ENCODE measurements at regions not wholly inside any gene's neighbourhood (a gene's known extent, or its start where the extent isn't known, plus 50 kb on each side); places are given as distances from the start of the nearest gene placed in this dataset.

DNA sequence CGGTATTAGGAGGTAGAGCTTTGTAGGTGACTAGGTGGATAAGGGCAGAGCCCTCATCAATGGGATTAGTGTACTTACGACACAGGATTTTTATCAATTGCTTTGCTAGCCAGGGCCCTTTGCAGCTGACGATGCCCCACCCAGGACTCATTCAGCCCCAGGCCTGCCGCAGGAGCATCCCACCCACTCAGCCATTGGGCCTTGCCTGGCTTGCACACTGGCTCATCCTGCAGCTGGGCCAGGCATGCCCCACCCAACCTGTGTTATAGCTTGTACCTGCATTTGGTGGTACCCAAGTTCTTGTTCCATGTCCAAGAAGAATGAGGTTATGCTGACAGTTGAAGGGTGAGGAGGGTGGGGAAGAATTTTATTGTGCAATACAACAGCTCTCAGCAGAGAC lies 317.5 kb downstream of the PPARGC1A start:
- no peak for DNase-seq
- no peak overlapping the region for H3K4me3 ChIP-seq (ENCODE audit: low read depth in 1 of 2, low read length in 2 of 2)
- peaks cover 3% of the 10 kb centered on the region for H3K9me3 ChIP-seq (ENCODE audit: insufficient read depth, low read length, severe bottlenecking)
- H2AFZ ChIP-seq (ENCODE audit: low read depth, low read length) = no peak overlapping the region
- H3K27ac ChIP-seq (ENCODE audit: low read length) = no peak overlapping the region
- no peak for ATAC-seq (ENCODE audit: insufficient read depth, low read depth)
- TF ChIP-seq, protein P1, sequence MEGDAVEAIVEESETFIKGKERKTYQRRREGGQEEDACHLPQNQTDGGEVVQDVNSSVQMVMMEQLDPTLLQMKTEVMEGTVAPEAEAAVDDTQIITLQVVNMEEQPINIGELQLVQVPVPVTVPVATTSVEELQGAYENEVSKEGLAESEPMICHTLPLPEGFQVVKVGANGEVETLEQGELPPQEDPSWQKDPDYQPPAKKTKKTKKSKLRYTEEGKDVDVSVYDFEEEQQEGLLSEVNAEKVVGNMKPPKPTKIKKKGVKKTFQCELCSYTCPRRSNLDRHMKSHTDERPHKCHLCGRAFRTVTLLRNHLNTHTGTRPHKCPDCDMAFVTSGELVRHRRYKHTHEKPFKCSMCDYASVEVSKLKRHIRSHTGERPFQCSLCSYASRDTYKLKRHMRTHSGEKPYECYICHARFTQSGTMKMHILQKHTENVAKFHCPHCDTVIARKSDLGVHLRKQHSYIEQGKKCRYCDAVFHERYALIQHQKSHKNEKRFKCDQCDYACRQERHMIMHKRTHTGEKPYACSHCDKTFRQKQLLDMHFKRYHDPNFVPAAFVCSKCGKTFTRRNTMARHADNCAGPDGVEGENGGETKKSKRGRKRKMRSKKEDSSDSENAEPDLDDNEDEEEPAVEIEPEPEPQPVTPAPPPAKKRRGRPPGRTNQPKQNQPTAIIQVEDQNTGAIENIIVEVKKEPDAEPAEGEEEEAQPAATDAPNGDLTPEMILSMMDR (IDR thresholded peaks at IDR 0.05; ENCODE audit: borderline replicate concordance, extremely low read depth, low read length, poor library complexity, severe bottlenecking) = no peak
- no peak for TF ChIP-seq EZH2 (IDR thresholded peaks at IDR 0.05; ENCODE audit: borderline replicate concordance, low read depth, low read length, severe bottlenecking)
- H4K20me1 ChIP-seq (ENCODE audit: insufficient read depth, low read length) = no peaks in the 10 kb centered on the region
- H3K4me1 ChIP-seq (ENCODE audit: insufficient read depth, low read length) = no peaks in the 10 kb centered on the region
- no peak overlapping the region for H3K9ac ChIP-seq (ENCODE audit: low read depth, low read length)
- no peak overlapping the region for H3K4me2 ChIP-seq (ENCODE audit: insufficient read depth, low read length)
- no peaks in the 10 kb centered on the region for H3K79me2 ChIP-seq (ENCODE audit: insufficient read depth, low read length)
- no peaks in the 10 kb centered on the region for H3K27me3 ChIP-seq (ENCODE audit: insufficient read depth, low read length, poor library complexity)
- H3K36me3 ChIP-seq (ENCODE audit: insufficient read depth, low read length) = no peaks in the 10 kb centered on the region

DNA sequence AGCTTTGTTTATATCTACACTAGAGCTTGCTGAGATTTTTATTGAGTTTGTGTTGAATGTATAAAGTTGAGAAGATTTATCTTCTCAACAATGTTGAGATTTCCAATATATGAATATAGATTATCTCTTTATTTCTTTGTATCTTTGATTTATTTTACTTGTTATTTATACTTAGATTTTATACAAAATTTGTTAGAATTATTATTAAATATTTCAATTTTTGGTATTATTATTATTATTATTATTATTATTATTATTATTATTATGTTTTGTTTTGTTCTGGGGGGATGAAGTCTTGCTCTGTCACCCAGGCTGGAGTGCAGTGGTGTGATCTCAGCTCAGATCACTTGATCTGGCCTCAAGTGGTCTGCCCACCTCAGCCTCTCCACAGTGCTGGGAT lies 322.5 kb downstream of the PPARGC1A start:
- Histone ChIP-seq H3K4me2 (ENCODE audit: insufficient read depth, low read length) (no peak overlapping the region), H3K27ac (ENCODE audit: low read length) (no peak overlapping the region), H3K79me2 (ENCODE audit: insufficient read depth, low read length) (no peaks in the 10 kb centered on the region), H3K27me3 (ENCODE audit: insufficient read depth, low read length, poor library complexity) (no peaks in the 10 kb centered on the region), H3K9ac (ENCODE audit: low read depth, low read length) (no peak overlapping the region), H3K36me3 (ENCODE audit: insufficient read depth, low read length) (no peaks in the 10 kb centered on the region), H3K4me3 (ENCODE audit: low read depth in 1 of 2, low read length in 2 of 2) (no peak overlapping the region), H4K20me1 (ENCODE audit: insufficient read depth, low read length) (no peaks in the 10 kb centered on the region), H3K4me1 (ENCODE audit: insufficient read depth, low read length) (no peaks in the 10 kb centered on the region), H2AFZ (ENCODE audit: low read depth, low read length) (no peak overlapping the region), H3K9me3 (ENCODE audit: insufficient read depth, low read length, severe bottlenecking) (peaks cover under 1% of the 10 kb centered on the region)
- DNase-seq = no peak
- TF ChIP-seq, protein P1 (IDR thresholded peaks at IDR 0.05; ENCODE audit: borderline replicate concordance, extremely low read depth, low read length, poor library complexity, severe bottlenecking) = no peak
- TF ChIP-seq EZH2 (IDR thresholded peaks at IDR 0.05; ENCODE audit: borderline replicate concordance, low read depth, low read length, severe bottlenecking) = no peak
- no peak for ATAC-seq (ENCODE audit: insufficient read depth, low read depth)

DNA sequence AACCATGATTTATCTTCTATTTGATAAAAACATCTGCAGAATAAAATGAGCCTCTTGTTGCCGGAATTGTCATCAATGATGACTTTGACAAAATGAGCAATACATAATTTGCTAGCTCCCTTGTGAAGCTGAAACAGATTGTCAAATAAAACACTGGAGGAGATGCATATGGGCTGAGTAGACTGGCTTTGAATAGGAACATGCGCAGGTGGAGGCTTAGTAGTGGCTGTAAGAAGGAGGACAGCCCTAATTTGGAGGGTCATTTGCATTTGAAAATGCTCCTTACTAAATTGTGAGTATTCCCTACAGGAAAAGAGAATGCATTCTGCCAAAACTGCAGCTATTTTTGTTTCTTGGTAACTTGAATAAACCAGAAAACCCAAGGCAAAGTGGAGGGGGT lies 329.1 kb downstream of the PPARGC1A start:
- Histone ChIP-seq H3K36me3 (ENCODE audit: insufficient read depth, low read length) (no peaks in the 10 kb centered on the region), H3K4me2 (ENCODE audit: insufficient read depth, low read length) (no peak overlapping the region), H3K9ac (ENCODE audit: low read depth, low read length) (no peak overlapping the region), H3K9me3 (ENCODE audit: insufficient read depth, low read length, severe bottlenecking) (no peaks in the 10 kb centered on the region), H3K79me2 (ENCODE audit: insufficient read depth, low read length) (no peaks in the 10 kb centered on the region), H4K20me1 (ENCODE audit: insufficient read depth, low read length) (no peaks in the 10 kb centered on the region), H3K27ac (ENCODE audit: low read length) (no peak overlapping the region), H3K4me1 (ENCODE audit: insufficient read depth, low read length) (no peaks in the 10 kb centered on the region), H3K4me3 (ENCODE audit: low read depth in 1 of 2, low read length in 2 of 2) (no peak overlapping the region), H2AFZ (ENCODE audit: low read depth, low read length) (no peak overlapping the region), H3K27me3 (ENCODE audit: insufficient read depth, low read length, poor library complexity) (no peaks in the 10 kb centered on the region)
- ATAC-seq (ENCODE audit: insufficient read depth, low read depth) = no peak
- DNase-seq = no peak
- TF ChIP-seq, protein P1 (IDR thresholded peaks at IDR 0.05; ENCODE audit: borderline replicate concordance, extremely low read depth, low read length, poor library complexity, severe bottlenecking) = no peak
- TF ChIP-seq EZH2 (IDR thresholded peaks at IDR 0.05; ENCODE audit: borderline replicate concordance, low read depth, low read length, severe bottlenecking) = no peak

GRCh38 chr4:23558101-23558500 lies 331.7 kb downstream of the PPARGC1A start:
- Histone ChIP-seq H3K36me3 (ENCODE audit: insufficient read depth, low read length) (no peaks in the 10 kb centered on the region), H3K9ac (ENCODE audit: low read depth, low read length) (no peak overlapping the region), H3K4me3 (ENCODE audit: low read depth in 1 of 2, low read length in 2 of 2) (no peak overlapping the region), H3K27ac (ENCODE audit: low read length) (no peak overlapping the region), H3K79me2 (ENCODE audit: insufficient read depth, low read length) (no peaks in the 10 kb centered on the region), H4K20me1 (ENCODE audit: insufficient read depth, low read length) (no peaks in the 10 kb centered on the region), H2AFZ (ENCODE audit: low read depth, low read length) (no peak overlapping the region), H3K27me3 (ENCODE audit: insufficient read depth, low read length, poor library complexity) (no peaks in the 10 kb centered on the region), H3K4me2 (ENCODE audit: insufficient read depth, low read length) (no peak overlapping the region), H3K4me1 (ENCODE audit: insufficient read depth, low read length) (no peaks in the 10 kb centered on the region), H3K9me3 (ENCODE audit: insufficient read depth, low read length, severe bottlenecking) (no peaks in the 10 kb centered on the region)
- DNase-seq (no peak), ATAC-seq (ENCODE audit: insufficient read depth, low read depth) (no peak)
- TF ChIP-seq EZH2 (IDR thresholded peaks at IDR 0.05; ENCODE audit: borderline replicate concordance, low read depth, low read length, severe bottlenecking) = no peak
- TF ChIP-seq, protein P1 (IDR thresholded peaks at IDR 0.05; ENCODE audit: borderline replicate concordance, extremely low read depth, low read length, poor library complexity, severe bottlenecking) = no peak

Measured in DND-41 (cell line).